T-cell (primary cell): ENCODE measurements at regions not wholly inside any gene's neighbourhood (a gene's known extent, or its start where the extent isn't known, plus 50 kb on each side); places are given as distances from the start of the nearest gene placed in this dataset.
"Not testable (repeated sequence)": the region's sequence is repeated elsewhere in the genome, so short reads cannot be mapped to it uniquely, and the experiment has no call there.

ENCODE experiments used
- ATAC-seq, 4 experiments: fragments of 200-7000 bp in 3 of 4; fragments of 150-1000 bp in 1 of 4; cut with Tn5 transposase; replicated peaks in 1 of 4; 1 replicate in 3 of 4; 2 replicates in 1 of 4; pipeline ENCODE4 v1.10.0; 2021; ENCODE audit warnings: moderate library complexity in 3 of 4, mild to moderate bottlenecking in 2 of 4, moderate number of reproducible peaks in 1 of 4
- CTCF ChIA-PET, 2 donors: fragments of 300-600 bp; sonication (Branson Sonifier 250); formaldehyde crosslinking; loops; one replicate each; lab custom pipeline; 2022; ENCODE audit warnings: antibody characterized with exemption in 2 of 2; lab: Charles Lee
- POLR2A ChIA-PET, 2 donors: fragments of 300-600 bp; sonication (Branson Sonifier 250); formaldehyde crosslinking; loops; one replicate each; lab custom pipeline; 2022; ENCODE audit warnings: antibody characterized with exemption in 2 of 2; lab: Charles Lee
- DNase-seq, 35 experiments: peaks; one replicate each; pipeline versions ENCODE4 v3.0.0 to v3.0.0-alpha.2; 2013 to 2023
- H3K27ac ChIP-seq: one replicate; pipeline ENCODE4 v1.5.1; 2013; ENCODE audit warnings: low read length
- H3K27me3 ChIP-seq, 2 experiments: replicated peaks in 1 of 2; 1 replicate in 1 of 2; 2 replicates in 1 of 2; pipeline versions ENCODE4 v1.6.1 to v1.7.0; 2013; ENCODE audit warnings: low read length in 1 of 2, mixed read lengths in 1 of 2; ENCODE audit not compliant: control insufficient read depth in 2 of 2, insufficient read depth in 2 of 2; ENCODE audit errors: extremely low read depth in 1 of 2
- H3K36me3 ChIP-seq, 2 donors: 1 replicate in 1 of 2; 2 replicates in 1 of 2; pipeline versions ENCODE4 v1.6.1 to v1.7.0; 2013; ENCODE audit warnings: low read length in 1 of 2; ENCODE audit not compliant: control insufficient read depth in 2 of 2, insufficient read depth in 1 of 2; ENCODE audit errors: extremely low read depth in 1 of 2
- H3K4me1 ChIP-seq, 2 experiments: 1 replicate in 1 of 2; 2 replicates in 1 of 2; pipeline versions ENCODE4 v1.6.1 to v1.7.0; 2013; ENCODE audit warnings: low read length in 2 of 2, mixed read lengths in 1 of 2; ENCODE audit not compliant: insufficient read depth in 2 of 2, control insufficient read depth in 1 of 2; ENCODE audit errors: extremely low read depth in 1 of 2
- H3K4me3 ChIP-seq, 2 donors: 1 replicate in 1 of 2; 2 replicates in 1 of 2; pipeline versions ENCODE4 v1.5.1 to v1.7.0; 2013; ENCODE audit warnings: mild to moderate bottlenecking in 2 of 2, low read length in 1 of 2, moderate library complexity in 1 of 2; ENCODE audit not compliant: control insufficient read depth in 1 of 2; ENCODE audit errors: extremely low read depth in 1 of 2
- H3K9me3 ChIP-seq: 2 replicates; pipeline ENCODE4 v1.7.0; 2013
- H3K27ac Mint-ChIP-seq, 2 donors: one replicate each; pipeline ENCODE4 v1.8.0; 2020 to 2021; ENCODE audit warnings: mild to moderate bottlenecking in 2 of 2, mixed read lengths in 2 of 2
- H3K27me3 Mint-ChIP-seq, 2 donors: one replicate each; pipeline ENCODE4 v1.8.0; 2021 to 2022; ENCODE audit warnings: mixed read lengths in 2 of 2
- H3K36me3 Mint-ChIP-seq: one replicate; pipeline ENCODE4 v1.8.0; 2021; ENCODE audit warnings: mixed read lengths
- H3K4me1 Mint-ChIP-seq, 3 donors: one replicate each; pipeline ENCODE4 v1.8.0; 2020 to 2022; ENCODE audit warnings: mixed read lengths in 3 of 3, mild to moderate bottlenecking in 1 of 3
- H3K4me3 Mint-ChIP-seq, 3 donors: one replicate each; pipeline ENCODE4 v1.8.0; 2020 to 2022; ENCODE audit warnings: mild to moderate bottlenecking in 3 of 3, mixed read lengths in 3 of 3, moderate library complexity in 3 of 3
- H3K9me3 Mint-ChIP-seq, 3 donors: one replicate each; pipeline ENCODE4 v1.8.0; 2020 to 2022; ENCODE audit warnings: mixed read lengths in 3 of 3
- WGBS: methylation state at CpG from one replicate; pipeline ENCODE4 v1.1.5; 2013; ENCODE audit warnings: missing lambda C conversion rate; ENCODE audit not compliant: insufficient coverage; 5-methylcytosine and 5-hydroxymethylcytosine counted together

GRCh38 chr14:105740272-105740671 is 213.9 kb downstream of the TMEM121 start:
- 53% methylated on average over 3 of the region's 18 CpGs for WGBS
- H3K4me1 Mint-ChIP-seq, H3K4me3 Mint-ChIP-seq, H3K27ac Mint-ChIP-seq, ATAC-seq, DNase-seq, H3K9me3 ChIP-seq, POLR2A ChIA-PET, H3K27ac ChIP-seq, H3K27me3 Mint-ChIP-seq, CTCF ChIA-PET, H3K9me3 Mint-ChIP-seq, H3K4me1 ChIP-seq, H3K36me3 ChIP-seq, H3K36me3 Mint-ChIP-seq, H3K27me3 ChIP-seq, H3K4me3 ChIP-seq: not testable (repeated sequence)

DNA sequence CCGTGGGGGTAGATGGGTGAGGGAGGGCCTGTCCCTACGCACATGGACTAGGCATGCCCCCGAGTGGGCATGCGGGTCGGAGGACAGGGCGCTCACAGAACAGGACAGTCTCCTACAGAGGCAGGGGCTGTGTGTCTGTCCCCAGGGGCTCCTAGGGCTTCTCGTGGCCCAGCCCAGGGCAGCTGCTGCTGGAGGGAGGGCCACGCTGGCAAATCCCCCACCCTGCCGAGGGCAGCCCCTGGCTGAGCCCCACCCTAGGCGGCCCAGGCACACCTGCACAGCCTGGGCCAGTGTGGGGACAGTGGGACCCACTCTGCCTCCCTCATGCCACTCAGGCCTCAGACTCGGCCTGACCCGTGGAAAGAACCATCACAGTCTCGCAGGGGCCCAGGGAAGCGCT is 214.6 kb downstream of the TMEM121 start:
- H3K4me1 Mint-ChIP-seq, H3K4me1 ChIP-seq, H3K27me3 ChIP-seq, H3K9me3 ChIP-seq, H3K36me3 ChIP-seq, H3K27ac Mint-ChIP-seq, H3K36me3 Mint-ChIP-seq, CTCF ChIA-PET, H3K4me3 Mint-ChIP-seq, H3K9me3 Mint-ChIP-seq, H3K4me3 ChIP-seq, H3K27me3 Mint-ChIP-seq, DNase-seq, H3K27ac ChIP-seq, ATAC-seq, POLR2A ChIA-PET: not testable (repeated sequence)
- WGBS: 80% methylated on average over 2 of the region's 14 CpGs

DNA sequence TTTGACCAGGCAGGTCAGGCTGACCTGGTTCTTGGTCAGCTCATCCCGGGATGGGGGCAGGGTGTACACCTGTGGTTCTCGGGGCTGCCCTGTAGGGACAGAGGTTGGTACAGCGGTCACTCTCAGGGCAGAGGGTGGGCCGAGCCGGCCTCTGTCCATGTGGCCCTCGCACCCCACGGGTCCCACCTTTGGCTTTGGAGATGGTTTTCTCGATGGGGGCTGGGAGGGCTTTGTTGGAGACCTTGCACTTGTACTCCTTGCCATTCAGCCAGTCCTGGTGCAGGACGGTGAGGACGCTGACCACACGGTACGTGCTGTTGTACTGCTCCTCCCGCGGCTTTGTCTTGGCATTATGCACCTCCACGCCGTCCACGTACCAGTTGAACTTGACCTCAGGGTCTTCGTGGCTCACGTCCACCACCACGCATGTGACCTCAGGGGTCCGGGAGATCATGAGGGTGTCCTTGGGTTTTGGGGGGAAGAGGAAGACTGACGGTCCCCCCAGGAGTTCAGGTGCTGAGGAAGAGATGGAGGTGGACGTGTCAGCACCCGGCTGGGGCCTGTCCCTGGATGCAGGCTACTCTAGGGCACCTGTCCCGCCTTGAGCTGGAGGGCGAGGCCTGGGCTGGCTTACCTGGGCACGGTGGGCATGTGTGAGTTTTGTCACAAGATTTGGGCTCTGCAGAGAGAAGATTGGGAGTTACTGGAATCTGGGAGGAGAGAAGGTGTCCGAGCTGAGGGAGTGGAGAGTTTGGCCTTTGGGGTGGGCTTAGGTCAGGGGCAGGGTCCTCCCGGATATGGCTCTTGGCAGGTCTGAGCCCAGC is 215.5 kb downstream of the TMEM121 start:
- H3K4me1 ChIP-seq, H3K9me3 ChIP-seq, DNase-seq, H3K4me3 Mint-ChIP-seq, H3K27me3 ChIP-seq, H3K9me3 Mint-ChIP-seq, H3K36me3 Mint-ChIP-seq, ATAC-seq, H3K27ac ChIP-seq, H3K36me3 ChIP-seq, CTCF ChIA-PET, H3K4me3 ChIP-seq, POLR2A ChIA-PET, H3K27ac Mint-ChIP-seq, H3K4me1 Mint-ChIP-seq, H3K27me3 Mint-ChIP-seq: not testable (repeated sequence)
- 89% methylated on average over 18 of the region's 29 CpGs for WGBS

- WGBS: 88% methylated on average over 3 of the region's 7 CpGs
- no peak overlapping the region for H3K4me3 ChIP-seq
- H3K9me3 ChIP-seq: no peaks in the 10 kb centered on the region
- Mint-ChIP-seq H3K27ac (no peak overlapping the region), H3K36me3 (no peaks in the 10 kb centered on the region), H3K4me3 (no peak overlapping the region), H3K4me1 (no peaks in the 10 kb centered on the region), H3K27me3 (no peaks in the 10 kb centered on the region), H3K9me3 (no peaks in the 10 kb centered on the region)
- ATAC-seq: no peak
- no peaks in the 10 kb centered on the region for H3K36me3 ChIP-seq
- DNase-seq: no peak
- ChIA-PET CTCF (no interaction called here), POLR2A (no interaction called here)
- no peak overlapping the region for H3K27ac ChIP-seq
- H3K4me1 ChIP-seq: no peaks in the 10 kb centered on the region
- peaks cover 0 to 12% of the 10 kb centered on the region in 2 experiments for H3K27me3 ChIP-seq
These were observed 216.1 kb downstream of the TMEM121 start for GRCh38 chr14:105742531-105742848.

DNA sequence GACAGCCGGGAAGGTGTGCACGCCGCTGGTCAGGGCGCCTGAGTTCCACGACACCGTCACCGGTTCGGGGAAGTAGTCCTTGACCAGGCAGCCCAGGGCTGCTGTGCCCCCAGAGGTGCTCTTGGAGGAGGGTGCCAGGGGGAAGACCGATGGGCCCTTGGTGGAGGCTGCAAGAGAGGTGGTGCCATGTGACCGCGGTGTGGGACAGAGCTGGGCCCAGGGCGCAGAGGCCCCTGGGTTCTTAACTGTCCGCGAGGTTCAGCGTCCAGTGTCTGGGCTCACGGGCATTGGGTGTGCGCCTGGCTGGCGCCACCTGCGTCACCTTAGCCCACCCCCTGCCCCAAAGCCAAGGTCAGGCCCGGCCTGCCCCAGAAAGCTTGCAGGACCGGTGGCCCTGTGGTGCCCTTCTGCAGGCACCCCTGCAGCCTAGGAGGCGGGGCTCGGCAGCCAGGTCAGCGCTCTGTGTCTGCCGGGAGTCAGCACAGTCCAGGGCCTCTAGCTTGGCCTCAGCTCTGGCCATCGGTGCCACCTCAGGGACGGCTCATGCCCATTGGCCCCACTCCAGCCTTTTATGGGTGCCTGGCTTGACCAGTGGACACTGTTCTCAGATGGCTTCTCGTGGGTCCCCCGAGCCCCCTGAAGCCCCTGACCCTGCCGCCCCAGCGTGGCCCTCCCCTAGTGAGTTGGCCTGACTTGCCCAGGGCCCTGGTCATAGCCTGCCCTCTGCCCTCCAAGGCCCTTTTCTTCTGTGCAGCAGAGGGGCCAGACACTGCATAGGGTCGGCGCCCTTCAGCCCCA is 216.7 kb downstream of the TMEM121 start:
- H3K9me3 ChIP-seq, DNase-seq, H3K36me3 ChIP-seq, H3K4me1 Mint-ChIP-seq, H3K4me1 ChIP-seq, POLR2A ChIA-PET, CTCF ChIA-PET, H3K27ac Mint-ChIP-seq, H3K27me3 Mint-ChIP-seq, H3K36me3 Mint-ChIP-seq, H3K4me3 ChIP-seq, H3K27ac ChIP-seq, H3K4me3 Mint-ChIP-seq, H3K9me3 Mint-ChIP-seq: not testable (repeated sequence)
- ATAC-seq: peak in 2 of 4 experiments; percentile 26 to 29
- WGBS: 95% methylated on average over 12 of the region's 33 CpGs
- peaks cover 0 to 18% of the 10 kb centered on the region in 2 experiments for H3K27me3 ChIP-seq

DNA sequence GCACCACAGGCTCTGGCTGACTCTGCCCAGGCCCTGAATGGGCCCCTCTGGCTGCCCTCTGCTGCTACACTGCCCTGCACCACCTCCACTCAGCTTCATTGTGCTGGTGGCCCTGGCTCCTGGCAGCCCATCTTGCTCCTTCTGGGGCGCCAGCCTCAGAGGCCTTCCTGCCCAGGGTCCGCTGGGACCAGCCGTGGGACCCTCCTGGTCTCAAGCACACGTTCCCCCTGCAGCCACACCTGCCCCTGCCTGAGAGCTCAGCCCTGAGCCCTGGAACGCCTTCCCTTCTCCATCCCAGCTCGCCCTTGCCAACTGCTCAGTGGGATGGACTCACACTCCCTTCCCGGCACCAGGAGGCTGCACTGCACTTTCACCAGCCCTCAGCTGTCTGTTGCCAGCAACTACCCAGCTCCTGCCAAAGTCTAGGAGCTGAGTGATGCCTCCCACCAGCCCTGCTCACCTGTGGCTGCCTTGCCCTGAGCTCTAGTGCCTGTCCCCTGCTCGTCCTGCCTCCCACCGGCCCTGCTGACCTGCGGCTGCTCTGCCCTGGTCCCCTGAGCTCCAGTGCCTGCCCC is 217.9 kb downstream of the TMEM121 start:
- H3K9me3 Mint-ChIP-seq, H3K4me1 Mint-ChIP-seq, H3K27ac Mint-ChIP-seq, H3K27ac ChIP-seq, H3K36me3 Mint-ChIP-seq, H3K27me3 Mint-ChIP-seq, H3K4me3 Mint-ChIP-seq, POLR2A ChIA-PET, H3K4me1 ChIP-seq, DNase-seq, ATAC-seq, H3K9me3 ChIP-seq, H3K4me3 ChIP-seq, H3K36me3 ChIP-seq: not testable (repeated sequence)
- peaks cover 0 to 17% of the 10 kb centered on the region in 2 experiments for H3K27me3 ChIP-seq
- CTCF ChIA-PET: interaction anchor here in 1 of 2 donors (0.6 kb wide), 1 partner anchor 484 kb away, joined by 3 read pairs; no protein-coding TSS in a partner anchor
- WGBS: 70% methylated on average over 3 of the region's 10 CpGs
